GM12878 (cell line): ENCODE measurements at regions not wholly inside any gene's neighbourhood (a gene's known extent, or its start where the extent isn't known, plus 50 kb on each side); places are given as distances from the start of the nearest gene placed in this dataset.

Experiments used
- ATAC-seq: fragments of 200-7000 bp; cut with Tn5 transposase; 3 replicates; pipeline ENCODE4 v1.9.1; 2020; ENCODE audit warnings: mild to moderate bottlenecking, moderate library complexity
- BruUV-seq: library from RNA; stranded (reverse); fragments of 400-500 nt; replicated peaks from 2 replicates; lab custom pipeline; 2021; lab: Mats Ljungman, UMichigan
- CTCF ChIA-PET: fragments of 300-600 bp; sonication (Branson Sonifier 250); formaldehyde crosslinking; extraction: SDS; loops from one replicate; lab custom pipeline; 2021; ENCODE audit warnings: inconsistent platforms; lab: Yijun Ruan, JAX
- POLR2A ChIA-PET: fragments of 350-600 bp; formaldehyde crosslinking; extraction: SDS; loops from one replicate; lab custom pipeline; 2021; ENCODE audit warnings: inconsistent platforms; lab: Charles Lee
- RAD21 ChIA-PET: fragments of 300-600 bp; sonication (Branson Sonifier 250); formaldehyde crosslinking; loops from one replicate; lab custom pipeline; 2023; ENCODE audit warnings: antibody characterized with exemption; ENCODE audit not compliant: unreplicated experiment; lab: Charles Lee
- SMC1A ChIA-PET: fragments of 300-600 bp; sonication (Branson Sonifier 250); formaldehyde crosslinking; loops from one replicate; lab custom pipeline; 2023; ENCODE audit not compliant: unreplicated experiment, uncharacterized antibody; lab: Charles Lee
- DNase-seq: peaks from one replicate; pipeline ENCODE4 v3.0.0-alpha.2; 2011; ENCODE audit warnings: low read depth, low spot score
- FAIRE-seq: peaks from 3 replicates; lab custom pipeline; 2011; peaks lifted over from hg19 to GRCh38; lab: Jason Lieb, UNC
- H2AFZ ChIP-seq: 2 replicates; pipeline ENCODE4 v1.6.0; 2011; ENCODE audit warnings: low read depth, low read length, control low read depth; ENCODE audit not compliant: control insufficient read depth
- H3K27ac ChIP-seq: 2 replicates; pipeline ENCODE4 v1.5.1; 2011; ENCODE audit warnings: control low read depth; ENCODE audit not compliant: control insufficient read depth, insufficient read depth
- H3K27me3 ChIP-seq, 2 experiments: replicated peaks in 1 of 2; 2 replicates each; pipeline versions ENCODE4 v1.6.0 to v1.6.1; 2011; ENCODE audit warnings: low read length in 1 of 2; ENCODE audit not compliant: control insufficient read depth in 2 of 2, insufficient read depth in 2 of 2
- H3K36me3 ChIP-seq, 2 experiments: 2 replicates each; pipeline ENCODE4 v1.5.1; 2011; ENCODE audit warnings: low read length in 1 of 2; ENCODE audit not compliant: control insufficient read depth in 2 of 2, insufficient read depth in 2 of 2
- H3K4me1 ChIP-seq: 2 replicates; pipeline ENCODE4 v1.6.1; 2011; ENCODE audit warnings: mild to moderate bottlenecking, low read length, moderate library complexity, mixed read lengths; ENCODE audit not compliant: control insufficient read depth, insufficient read depth
- H3K4me2 ChIP-seq: 2 replicates; pipeline ENCODE4 v1.6.0; 2011; ENCODE audit warnings: control low read depth; ENCODE audit not compliant: control insufficient read depth, insufficient read depth
- H3K4me3 ChIP-seq: fragments of 200-600 bp; sonication (generic); 2 replicates; pipeline ENCODE4 v1.5.1; 2016
- H3K79me2 ChIP-seq: 2 replicates; pipeline ENCODE4 v1.6.0; 2011; ENCODE audit warnings: low read length; ENCODE audit not compliant: control insufficient read depth, insufficient read depth
- H3K9ac ChIP-seq: 2 replicates; pipeline ENCODE4 v1.8.0; 2011; ENCODE audit warnings: low read length, control low read depth, mixed read lengths; ENCODE audit not compliant: control insufficient read depth, insufficient read depth
- H3K9me3 ChIP-seq: replicated peaks from 3 replicates; pipeline ENCODE4 v1.5.1; 2011; ENCODE audit warnings: mild to moderate bottlenecking, low read length; ENCODE audit not compliant: control insufficient read depth, insufficient read depth
- H4K20me1 ChIP-seq: 2 replicates; pipeline ENCODE4 v1.6.0; 2011; ENCODE audit not compliant: control insufficient read depth, insufficient read depth
- ESRRA ChIP-seq: IDR thresholded peaks from 2 replicates; pipeline ENCODE4 v1.6.1; 2012; ENCODE audit warnings: mild to moderate bottlenecking, low read length, improper control_type of control experiment
- GATAD2B ChIP-seq: fragments of 450-650 bp; conservative IDR thresholded peaks from 2 replicates; pipeline ENCODE4 v1.6.1; 2017; ENCODE audit warnings: low read depth, mild to moderate bottlenecking, moderate library complexity
- KAT2A ChIP-seq: conservative IDR thresholded peaks from 2 replicates; pipeline ENCODE4 v1.6.1; 2011; ENCODE audit warnings: low read depth, low read length; ENCODE audit not compliant: control insufficient read depth
- MXI1 ChIP-seq: fragments of 150-350 bp; IDR thresholded peaks from 2 replicates; pipeline ENCODE4 v1.6.1; 2011; ENCODE audit warnings: low read depth, mild to moderate bottlenecking, inconsistent platforms, low read length, improper control_type of control experiment
- MYB ChIP-seq: fragments of 150-350 bp; IDR thresholded peaks from 2 replicates; pipeline ENCODE4 v1.6.1; 2014; ENCODE audit warnings: mild to moderate bottlenecking, low read depth, low read length, borderline replicate concordance
- NRF1 ChIP-seq: conservative IDR thresholded peaks from 2 replicates; pipeline ENCODE4 v1.6.1; 2011; ENCODE audit warnings: mild to moderate bottlenecking, low read depth, low read length, improper control_type of control experiment
- SIN3A ChIP-seq: IDR thresholded peaks from 2 replicates; pipeline ENCODE4 v1.6.1; 2012; ENCODE audit warnings: low read depth, low read length, improper control_type of control experiment
- STAT3 ChIP-seq: IDR thresholded peaks from 2 replicates; pipeline ENCODE4 v1.6.1; 2011; ENCODE audit warnings: low read depth, low read length, improper control_type of control experiment
- TARDBP ChIP-seq: IDR thresholded peaks from 2 replicates; pipeline ENCODE4 v1.6.1; 2016; ENCODE audit warnings: borderline replicate concordance
- TCF7 ChIP-seq: IDR thresholded peaks from 2 replicates; pipeline ENCODE4 v1.6.1; 2014; ENCODE audit warnings: antibody characterized with exemption, borderline replicate concordance
- WGBS: methylation state at CpG from one replicate; pipeline ENCODE4 v1.1.6; 2016; ENCODE audit warnings: low lambda C conversion rate; ENCODE audit not compliant: insufficient replicate concordance, insufficient coverage; ENCODE audit errors: missing lambda C conversion rate; 5-methylcytosine and 5-hydroxymethylcytosine counted together
- in situ Hi-C: fragments of 300-500 bp; cut with MboI; formaldehyde crosslinking; loops from 9 replicates; pipeline ENCODE4 v1.14.3; 2018; ENCODE audit warnings: mixed read lengths
- intact Hi-C: fragments of 100-400 bp; cut with micrococcal nuclease; formaldehyde crosslinking; loops from one replicate; pipeline ENCODE4 v1.14.2; 2022; ENCODE audit not compliant: unreplicated experiment

GRCh38 chr17:72387487-72387886 is 266.7 kb downstream of the SOX9 start:
- Histone ChIP-seq H3K36me3 (no peaks in the 10 kb centered on the region), H3K79me2 (no peaks in the 10 kb centered on the region), H3K4me2 (no peak overlapping the region)
- FAIRE-seq (no peak), ATAC-seq (no peak)
- no TSS peak for BruUV-seq
- no peak for TF ChIP-seq STAT3
- TF ChIP-seq TARDBP = no peak
- no peak for TF ChIP-seq KAT2A
- no peak for TF ChIP-seq NRF1
- no peak for TF ChIP-seq MYB
- no peak for TF ChIP-seq MXI1
- TF ChIP-seq, all 136 proteins: peak for 0
- no peak for DNase-seq
- SMC1A ChIA-PET = interaction anchor here (0.7 to 3.7 kb wide), 3 partner anchors 20 to 108 kb away, joined by 3 to 22 read pairs (median 4); no protein-coding TSS in a partner anchor
- Histone ChIP-seq H3K4me3 (no peak overlapping the region), H3K9me3 (no peaks in the 10 kb centered on the region), H3K4me1 (peaks cover 34% of the 10 kb centered on the region), H2AFZ (no peak overlapping the region), H3K27ac (no peak overlapping the region), H4K20me1 (no peaks in the 10 kb centered on the region), H3K27me3 (no peaks in the 10 kb centered on the region), H3K9ac (no peak overlapping the region)
- in situ Hi-C loops (loop anchor here (25.0 kb wide), 2 partner anchors 1625 to 1750 kb away; no protein-coding TSS in a partner anchor), intact Hi-C loops (no loop called here)
- 79% methylated on average over 7 of the region's 7 CpGs for WGBS
- RAD21 ChIA-PET = interaction anchor here (0.6 to 8.8 kb wide), 3 partner anchors 20 to 151 kb away, joined by 4 to 110 read pairs (median 12); no protein-coding TSS in a partner anchor
- CTCF ChIA-PET = interaction anchor here (0.7 to 3.3 kb wide), 2 partner anchors 152 to 155 kb away, joined by 5 to 14 read pairs; no protein-coding TSS in a partner anchor
- POLR2A ChIA-PET = interaction anchor here (0.7 kb wide), 1 partner anchor 100 kb away, joined by 3 read pairs; no protein-coding TSS in a partner anchor

GRCh38 chr17:72387969-72388368 is 267.1 kb downstream of the SOX9 start:
- SMC1A ChIA-PET = interaction anchor here (0.7 to 3.7 kb wide), 5 partner anchors 19 to 267 kb away, joined by 4 to 22 read pairs (median 10); partner anchors contain the start of gene SOX9

More at GRCh38 chr17:72387969-72388368, 267.1 kb downstream of the SOX9 start:
- intact Hi-C loops = no loop called here
- RAD21 ChIA-PET = interaction anchor here (2.2 to 8.8 kb wide), 5 partner anchors 35 to 151 kb away, joined by 10 to 110 read pairs (median 12); no protein-coding TSS in a partner anchor
- POLR2A ChIA-PET = interaction anchor here (0.7 to 1.4 kb wide), 2 partner anchors 35 to 101 kb away, joined by 3 read pairs; no protein-coding TSS in a partner anchor
- Histone ChIP-seq H3K27ac (no peak overlapping the region), H3K4me3 (no peak overlapping the region), H3K9ac (no peak overlapping the region), H3K4me2 (no peak overlapping the region), H2AFZ (no peak overlapping the region), H3K27me3 (no peaks in the 10 kb centered on the region), H3K4me1 (peaks cover 38% of the 10 kb centered on the region), H3K79me2 (no peaks in the 10 kb centered on the region), H3K9me3 (no peaks in the 10 kb centered on the region), H4K20me1 (no peaks in the 10 kb centered on the region), H3K36me3 (no peaks in the 10 kb centered on the region)
- FAIRE-seq = no peak
- ATAC-seq = no peak
- TF ChIP-seq ESRRA (no peak), SIN3A (no peak), GATAD2B (no peak), TCF7 (no peak)
- CTCF ChIA-PET = interaction anchor here (3.3 kb wide), 1 partner anchor 152 kb away, joined by 14 read pairs; no protein-coding TSS in a partner anchor
- 62% methylated on average over 3 of the region's 3 CpGs for WGBS
- no TSS peak for BruUV-seq
- in situ Hi-C loops = loop anchor here (25.0 kb wide), 2 partner anchors 1626 to 1751 kb away; no protein-coding TSS in a partner anchor
- DNase-seq = no peak
